ENCODE measurements at regions not wholly inside any gene's neighbourhood (a gene's known extent, or its start where the extent isn't known, plus 50 kb on each side); places are given as distances from the start of the nearest gene placed in this dataset.
"Not testable (repeated sequence)": the region's sequence is repeated elsewhere in the genome, so short reads cannot be mapped to it uniquely, and the experiment has no call there.

DNA sequence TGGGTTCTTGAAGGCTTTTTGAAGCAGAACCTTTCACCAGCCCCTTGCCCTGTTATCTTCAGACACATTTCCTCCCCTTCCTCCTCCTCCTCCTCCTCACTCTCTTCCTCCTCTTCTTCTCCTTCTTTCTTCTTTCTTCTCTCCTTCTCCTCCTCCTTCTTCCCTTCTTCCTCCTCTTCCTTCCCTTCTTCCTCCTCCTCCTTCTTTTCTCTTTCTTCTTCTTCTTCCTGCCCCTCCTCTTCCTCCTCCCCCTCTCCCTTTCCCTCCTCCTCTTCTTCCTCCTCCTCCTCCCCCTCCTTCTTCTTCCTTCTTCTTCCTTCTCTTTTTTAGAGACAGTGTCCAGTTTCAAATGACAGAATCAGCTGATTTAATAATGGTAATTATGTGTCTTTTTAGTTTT lies 226.0 kb downstream of the DKK2 start:
- no peak for DNase-seq (ENCODE audit: low read depth)
- Histone ChIP-seq H3K4me1 (ENCODE audit: control insufficient read depth, insufficient read depth, low read length) (no peaks in the 10 kb centered on the region), H3K9me3 (ENCODE audit: control insufficient read depth, low read length) (no peaks in the 10 kb centered on the region), H3K36me3 (ENCODE audit: control insufficient read depth, insufficient read depth, low read length, severe bottlenecking) (no peaks in the 10 kb centered on the region), H3K27me3 (replicated peaks; ENCODE audit: control insufficient read depth, insufficient read depth, low read length) (no peaks in the 10 kb centered on the region), H3K9ac (ENCODE audit: low read length) (no peak overlapping the region), H3K4me3 (ENCODE audit: low read length) (no peak overlapping the region)

- Histone ChIP-seq H3K9ac (ENCODE audit: low read length) (no peak overlapping the region), H3K4me1 (ENCODE audit: control insufficient read depth, insufficient read depth, low read length) (no peaks in the 10 kb centered on the region), H3K4me3 (ENCODE audit: low read length) (no peak overlapping the region), H3K27me3 (replicated peaks; ENCODE audit: control insufficient read depth, insufficient read depth, low read length) (no peaks in the 10 kb centered on the region), H3K9me3 (ENCODE audit: control insufficient read depth, low read length) (no peaks in the 10 kb centered on the region), H3K36me3 (ENCODE audit: control insufficient read depth, insufficient read depth, low read length, severe bottlenecking) (no peaks in the 10 kb centered on the region)
- peak; percentile 75 for DNase-seq (ENCODE audit: low read depth)
These were observed 227.0 kb downstream of the DKK2 start for GRCh38 chr4:106809076-106809475.

DNA sequence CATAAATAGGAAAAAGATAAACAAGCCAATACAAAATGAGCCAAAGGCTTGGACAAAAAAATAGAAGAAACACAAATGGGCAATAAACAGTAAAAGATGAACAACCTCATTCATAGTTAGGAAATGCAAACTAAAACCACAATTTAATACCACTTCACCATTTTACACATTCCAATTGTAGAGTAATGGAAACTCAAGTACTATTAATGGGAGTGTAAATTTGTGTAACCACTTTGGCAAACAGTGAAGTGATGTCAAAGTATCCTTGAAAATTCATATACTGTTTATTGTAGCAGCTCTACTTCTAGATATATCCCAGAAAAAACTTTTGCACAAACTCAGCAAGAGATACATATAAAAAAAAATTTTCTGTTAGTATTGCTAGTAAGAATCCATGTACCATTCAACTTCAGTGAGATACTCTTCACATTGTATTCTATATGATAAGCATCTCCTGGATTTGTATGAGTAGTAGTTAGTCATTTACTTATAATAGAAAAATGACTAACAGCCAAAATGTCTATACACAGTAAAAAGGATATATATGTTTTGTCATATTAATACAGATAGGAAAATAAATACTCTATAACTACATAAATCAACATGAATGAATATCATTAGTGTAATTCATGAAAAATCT lies 229.8 kb downstream of the DKK2 start:
- no peak for DNase-seq (ENCODE audit: low read depth)
- Histone ChIP-seq H3K27me3 (replicated peaks; ENCODE audit: control insufficient read depth, insufficient read depth, low read length) (no peaks in the 10 kb centered on the region), H3K4me1 (ENCODE audit: control insufficient read depth, insufficient read depth, low read length) (no peaks in the 10 kb centered on the region), H3K36me3 (ENCODE audit: control insufficient read depth, insufficient read depth, low read length, severe bottlenecking) (no peaks in the 10 kb centered on the region), H3K9ac (ENCODE audit: low read length) (no peak overlapping the region), H3K9me3 (ENCODE audit: control insufficient read depth, low read length) (no peaks in the 10 kb centered on the region), H3K4me3 (ENCODE audit: low read length) (no peak overlapping the region)

GRCh38 chr4:106803083-106803482 lies 233.0 kb downstream of the DKK2 start:
- no peak overlapping the region for H3K9ac ChIP-seq (ENCODE audit: low read length)
- no peak overlapping the region for H3K4me3 ChIP-seq (ENCODE audit: low read length)
- H3K36me3 ChIP-seq (ENCODE audit: control insufficient read depth, insufficient read depth, low read length, severe bottlenecking) = no peaks in the 10 kb centered on the region
- no peaks in the 10 kb centered on the region for H3K9me3 ChIP-seq (ENCODE audit: control insufficient read depth, low read length)
- no peaks in the 10 kb centered on the region for H3K4me1 ChIP-seq (ENCODE audit: control insufficient read depth, insufficient read depth, low read length)
- H3K27me3 ChIP-seq (replicated peaks; ENCODE audit: control insufficient read depth, insufficient read depth, low read length) = no peaks in the 10 kb centered on the region
- peak; percentile 51 for DNase-seq (ENCODE audit: low read depth)

DNA sequence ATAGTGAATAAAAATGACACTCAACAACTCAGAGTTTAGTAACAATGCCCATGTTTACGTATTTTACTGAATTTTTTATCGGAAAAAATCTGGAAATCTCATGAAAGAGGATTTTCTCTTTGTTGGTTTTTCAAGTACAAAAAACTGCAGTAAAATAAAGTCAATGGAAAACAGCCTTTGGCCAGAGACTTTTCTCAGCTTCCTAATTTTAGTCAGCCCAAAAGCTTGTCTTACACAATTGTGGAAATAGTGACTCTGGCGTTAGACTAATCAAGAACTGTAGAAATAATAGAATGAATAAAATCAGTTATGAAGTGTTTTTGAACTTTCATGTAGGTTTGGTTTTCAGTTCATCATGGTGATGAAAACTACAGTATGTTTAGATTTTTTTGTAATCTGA lies 234.7 kb downstream of the DKK2 start:
- Histone ChIP-seq H3K27me3 (replicated peaks; ENCODE audit: control insufficient read depth, insufficient read depth, low read length) (no peaks in the 10 kb centered on the region), H3K4me1 (ENCODE audit: control insufficient read depth, insufficient read depth, low read length) (no peaks in the 10 kb centered on the region), H3K9ac (ENCODE audit: low read length) (no peak overlapping the region), H3K36me3 (ENCODE audit: control insufficient read depth, insufficient read depth, low read length, severe bottlenecking) (no peaks in the 10 kb centered on the region), H3K9me3 (ENCODE audit: control insufficient read depth, low read length) (no peaks in the 10 kb centered on the region), H3K4me3 (ENCODE audit: low read length) (no peak overlapping the region)
- no peak for DNase-seq (ENCODE audit: low read depth)

GRCh38 chr4:106796876-106797275 lies 239.2 kb downstream of the DKK2 start:
- Histone ChIP-seq H3K4me3 (ENCODE audit: low read length) (no peak overlapping the region), H3K9me3 (ENCODE audit: control insufficient read depth, low read length) (no peaks in the 10 kb centered on the region), H3K36me3 (ENCODE audit: control insufficient read depth, insufficient read depth, low read length, severe bottlenecking) (no peaks in the 10 kb centered on the region), H3K9ac (ENCODE audit: low read length) (no peak overlapping the region), H3K4me1 (ENCODE audit: control insufficient read depth, insufficient read depth, low read length) (no peaks in the 10 kb centered on the region), H3K27me3 (replicated peaks; ENCODE audit: control insufficient read depth, insufficient read depth, low read length) (no peaks in the 10 kb centered on the region)
- DNase-seq (ENCODE audit: low read depth) = no peak

- H3K9me3 ChIP-seq (ENCODE audit: control insufficient read depth, low read length) = no peaks in the 10 kb centered on the region
- no peaks in the 10 kb centered on the region for H3K4me1 ChIP-seq (ENCODE audit: control insufficient read depth, insufficient read depth, low read length)
- H3K9ac ChIP-seq (ENCODE audit: low read length) = no peak overlapping the region
- peak; percentile 6 for DNase-seq (ENCODE audit: low read depth)
- no peak overlapping the region for H3K4me3 ChIP-seq (ENCODE audit: low read length)
- no peaks in the 10 kb centered on the region for H3K27me3 ChIP-seq (replicated peaks; ENCODE audit: control insufficient read depth, insufficient read depth, low read length)
- H3K36me3 ChIP-seq (ENCODE audit: control insufficient read depth, insufficient read depth, low read length, severe bottlenecking) = no peaks in the 10 kb centered on the region
These were observed 240.8 kb downstream of the DKK2 start for GRCh38 chr4:106795326-106795725.

DNA sequence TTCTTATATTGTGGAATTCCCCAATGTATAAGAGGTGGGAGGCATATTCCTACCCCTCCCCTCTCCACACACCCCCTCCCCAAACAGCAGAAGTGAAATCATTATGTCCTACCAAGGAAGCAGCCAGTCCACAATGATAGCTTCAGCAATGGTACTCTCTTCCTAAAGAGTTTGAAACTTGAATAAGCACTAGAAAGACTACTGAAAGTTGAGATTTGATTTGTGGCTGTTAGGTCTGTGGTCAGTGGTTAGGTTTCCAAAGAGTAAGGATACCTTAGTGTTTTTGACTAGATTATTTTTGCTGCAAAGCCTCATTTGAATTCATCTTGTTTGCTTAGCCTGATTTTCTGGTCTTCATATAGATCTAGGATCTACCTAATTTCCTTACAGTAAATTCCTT lies 242.2 kb downstream of the DKK2 start:
- Histone ChIP-seq H3K36me3 (ENCODE audit: control insufficient read depth, insufficient read depth, low read length, severe bottlenecking) (no peaks in the 10 kb centered on the region), H3K27me3 (replicated peaks; ENCODE audit: control insufficient read depth, insufficient read depth, low read length) (no peaks in the 10 kb centered on the region), H3K9me3 (ENCODE audit: control insufficient read depth, low read length) (no peaks in the 10 kb centered on the region), H3K4me1 (ENCODE audit: control insufficient read depth, insufficient read depth, low read length) (no peaks in the 10 kb centered on the region), H3K9ac (ENCODE audit: low read length) (no peak overlapping the region), H3K4me3 (ENCODE audit: low read length) (no peak overlapping the region)
- DNase-seq (ENCODE audit: low read depth) = no peak

DNA sequence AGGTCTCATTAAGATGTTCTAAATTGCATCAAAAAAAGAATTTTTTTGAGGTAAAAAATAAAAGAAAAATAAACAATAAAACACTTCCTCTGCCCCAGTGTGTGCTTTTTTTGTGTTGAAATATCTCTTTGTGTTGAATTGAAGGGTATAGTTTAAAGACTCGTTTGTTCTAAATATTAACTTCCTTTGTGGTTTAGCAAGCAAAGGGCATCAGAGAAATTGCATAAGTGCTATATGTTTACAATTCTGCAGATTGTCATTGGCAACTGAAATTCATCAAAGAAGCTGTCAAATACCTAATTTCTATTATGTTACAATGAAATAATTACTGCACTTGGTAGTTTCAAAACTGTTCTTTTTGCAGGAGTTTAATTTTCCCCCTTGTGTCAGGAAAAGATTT lies 260.5 kb downstream of the DKK2 start:
- Histone ChIP-seq H3K27me3 (replicated peaks; ENCODE audit: control insufficient read depth, insufficient read depth, low read length) (no peaks in the 10 kb centered on the region), H3K9me3 (ENCODE audit: control insufficient read depth, low read length) (no peaks in the 10 kb centered on the region), H3K9ac (ENCODE audit: low read length) (no peak overlapping the region), H3K4me3 (ENCODE audit: low read length) (no peak overlapping the region), H3K36me3 (ENCODE audit: control insufficient read depth, insufficient read depth, low read length, severe bottlenecking) (no peaks in the 10 kb centered on the region), H3K4me1 (ENCODE audit: control insufficient read depth, insufficient read depth, low read length) (peaks cover 4% of the 10 kb centered on the region)
- no peak for DNase-seq (ENCODE audit: low read depth)

GRCh38 chr4:106774055-106774454 lies 262.1 kb downstream of the DKK2 start:
- not testable (repeated sequence) for H3K9me3 ChIP-seq (ENCODE audit: control insufficient read depth, low read length); H3K36me3 ChIP-seq (ENCODE audit: control insufficient read depth, insufficient read depth, low read length, severe bottlenecking); H3K27me3 ChIP-seq (replicated peaks; ENCODE audit: control insufficient read depth, insufficient read depth, low read length); H3K9ac ChIP-seq (ENCODE audit: low read length); DNase-seq (ENCODE audit: low read depth); H3K4me3 ChIP-seq (ENCODE audit: low read length)
- H3K4me1 ChIP-seq (ENCODE audit: control insufficient read depth, insufficient read depth, low read length) = peaks cover 17% of the 10 kb centered on the region

GRCh38 chr4:106773076-106773905 lies 262.8 kb downstream of the DKK2 start:
- H3K36me3 ChIP-seq (ENCODE audit: control insufficient read depth, insufficient read depth, low read length, severe bottlenecking) = no peaks in the 10 kb centered on the region
- peak; percentile 62 for DNase-seq (ENCODE audit: low read depth)
- no peak overlapping the region for H3K9ac ChIP-seq (ENCODE audit: low read length)
- H3K9me3 ChIP-seq (ENCODE audit: control insufficient read depth, low read length) = peaks cover 4% of the 10 kb centered on the region
- no peak overlapping the region for H3K4me3 ChIP-seq (ENCODE audit: low read length)
- H3K4me1 ChIP-seq (ENCODE audit: control insufficient read depth, insufficient read depth, low read length) = peaks cover 24% of the 10 kb centered on the region
- no peaks in the 10 kb centered on the region for H3K27me3 ChIP-seq (replicated peaks; ENCODE audit: control insufficient read depth, insufficient read depth, low read length)

Data from adipocyte (in vitro differentiated cells).